Colonic mucosa (tissue), 4 donors: ENCODE measurements at regions not wholly inside any gene's neighbourhood (a gene's known extent, or its start where the extent isn't known, plus 50 kb on each side); places are given as distances from the start of the nearest gene placed in this dataset.
"Not testable (repeated sequence)": the region's sequence is repeated elsewhere in the genome, so short reads cannot be mapped to it uniquely, and the experiment has no call there.

ENCODE experiments used
- DNase-seq: peaks from one replicate; pipeline ENCODE4 v3.0.0-alpha.2; 2020
- H3K27ac ChIP-seq: fragments of 200-600 bp; one replicate; pipeline ENCODE4 v1.8.0; 2021
- H3K27me3 ChIP-seq: fragments of 200-600 bp; one replicate; pipeline ENCODE4 v1.8.0; 2021
- H3K36me3 ChIP-seq: fragments of 200-600 bp; one replicate; pipeline ENCODE4 v1.8.0; 2021
- H3K4me1 ChIP-seq: fragments of 200-600 bp; one replicate; pipeline ENCODE4 v1.8.0; 2021; ENCODE audit warnings: mild to moderate bottlenecking
- H3K4me3 ChIP-seq: fragments of 200-600 bp; one replicate; pipeline ENCODE4 v1.8.0; 2021
- H3K9ac ChIP-seq, 2 donors: one replicate each; pipeline ENCODE4 v1.7.0; 2013; ENCODE audit warnings: control low read depth in 2 of 2, low read depth in 2 of 2, low read length in 2 of 2
- H3K9me3 ChIP-seq: fragments of 200-600 bp; one replicate; pipeline ENCODE4 v1.8.0; 2021
- intact Hi-C: fragments of 100-400 bp; cut with DNase I; formaldehyde crosslinking; loops from one replicate; pipeline ENCODE4 v1.14.1; 2022
- TF ChIP-seq, protein P1 (sequence below): fragments of 200-600 bp; IDR thresholded peaks from one replicate; pipeline ENCODE4 v1.8.0; 2022; ENCODE audit warnings: antibody characterized with exemption, mild to moderate bottlenecking
- donor health status: healthy.
- donor health status: DM: no; HTN: no; CAD: no.
- donor health status: DM: no; HTN: no; CAD: no.

DNA sequence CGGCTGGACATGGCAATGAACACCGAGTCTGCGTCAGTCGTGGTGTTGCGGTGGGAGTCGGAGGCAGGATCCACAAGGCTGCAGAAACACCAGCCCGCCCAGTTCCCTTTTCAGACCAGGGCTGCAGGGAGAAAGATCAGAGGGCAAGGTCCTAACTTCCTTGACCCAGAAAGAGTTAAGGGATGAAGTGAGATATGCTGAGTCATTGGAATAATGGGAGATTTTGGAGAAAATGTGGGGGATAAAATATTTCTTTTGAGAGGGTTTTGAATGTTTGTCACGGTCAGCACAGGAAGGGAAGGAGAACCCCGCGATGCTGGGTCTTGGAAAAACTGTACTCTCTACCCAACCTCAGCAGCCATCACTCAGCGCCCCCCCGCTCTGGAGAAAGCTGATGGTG, 416.0 kb downstream of the ICE1 start:
- no peaks in the 10 kb centered on the region for H3K4me1 ChIP-seq
- no peaks in the 10 kb centered on the region for H3K9me3 ChIP-seq
- H3K27ac ChIP-seq = no peak overlapping the region
- no peaks in the 10 kb centered on the region for H3K27me3 ChIP-seq
- intact Hi-C loops = no loop called here
- no peak for DNase-seq
- no peaks in the 10 kb centered on the region for H3K36me3 ChIP-seq
- H3K9ac ChIP-seq = no peak overlapping the region
- TF ChIP-seq, protein P1, sequence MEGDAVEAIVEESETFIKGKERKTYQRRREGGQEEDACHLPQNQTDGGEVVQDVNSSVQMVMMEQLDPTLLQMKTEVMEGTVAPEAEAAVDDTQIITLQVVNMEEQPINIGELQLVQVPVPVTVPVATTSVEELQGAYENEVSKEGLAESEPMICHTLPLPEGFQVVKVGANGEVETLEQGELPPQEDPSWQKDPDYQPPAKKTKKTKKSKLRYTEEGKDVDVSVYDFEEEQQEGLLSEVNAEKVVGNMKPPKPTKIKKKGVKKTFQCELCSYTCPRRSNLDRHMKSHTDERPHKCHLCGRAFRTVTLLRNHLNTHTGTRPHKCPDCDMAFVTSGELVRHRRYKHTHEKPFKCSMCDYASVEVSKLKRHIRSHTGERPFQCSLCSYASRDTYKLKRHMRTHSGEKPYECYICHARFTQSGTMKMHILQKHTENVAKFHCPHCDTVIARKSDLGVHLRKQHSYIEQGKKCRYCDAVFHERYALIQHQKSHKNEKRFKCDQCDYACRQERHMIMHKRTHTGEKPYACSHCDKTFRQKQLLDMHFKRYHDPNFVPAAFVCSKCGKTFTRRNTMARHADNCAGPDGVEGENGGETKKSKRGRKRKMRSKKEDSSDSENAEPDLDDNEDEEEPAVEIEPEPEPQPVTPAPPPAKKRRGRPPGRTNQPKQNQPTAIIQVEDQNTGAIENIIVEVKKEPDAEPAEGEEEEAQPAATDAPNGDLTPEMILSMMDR = no peak
- no peak overlapping the region for H3K4me3 ChIP-seq

DNA sequence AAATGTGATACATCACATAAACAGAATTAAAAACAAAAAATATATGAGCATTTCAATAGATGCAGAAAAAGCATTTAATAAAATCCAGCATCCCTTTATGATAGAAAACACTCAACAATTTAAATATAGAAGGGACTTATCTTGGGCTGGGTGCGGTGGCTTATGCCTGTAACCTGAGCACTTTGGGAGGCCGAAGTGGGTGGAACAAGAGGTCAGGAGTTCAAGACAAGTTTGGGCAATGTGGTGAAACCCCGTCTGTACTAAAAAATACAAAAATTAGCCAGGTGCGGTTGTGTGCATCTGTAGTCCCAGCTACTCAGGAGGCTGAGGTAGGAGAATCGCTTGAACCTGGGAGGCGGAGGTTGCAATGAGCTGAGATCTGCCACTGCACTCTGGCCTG, 409.1 kb downstream of the ICE1 start:
- intact Hi-C loops, H3K4me3 ChIP-seq, DNase-seq, H3K9me3 ChIP-seq, H3K27me3 ChIP-seq, H3K4me1 ChIP-seq, H3K36me3 ChIP-seq, H3K9ac ChIP-seq, H3K27ac ChIP-seq: not testable (repeated sequence)

DNA sequence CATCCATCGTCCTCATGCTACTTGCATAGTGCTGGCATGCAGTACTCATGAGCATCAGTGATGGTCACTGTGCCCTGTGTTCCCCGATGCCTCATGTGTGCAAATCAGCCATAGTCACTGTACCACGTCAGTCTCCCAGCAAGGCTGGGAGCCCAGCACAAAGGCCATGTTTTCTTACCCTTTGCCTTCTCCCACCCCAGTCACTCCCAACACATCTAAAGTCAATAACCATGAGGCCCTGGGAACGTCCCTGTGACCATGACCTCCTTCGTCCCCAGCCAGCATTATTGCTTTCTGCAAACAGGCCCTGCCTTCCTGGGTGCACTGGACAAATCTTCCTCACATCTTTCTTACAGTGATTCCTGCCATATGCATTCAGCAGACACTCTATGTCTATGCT, 406.1 kb downstream of the ICE1 start:
- Histone ChIP-seq H3K4me1 (no peaks in the 10 kb centered on the region), H3K4me3 (no peak overlapping the region), H3K27ac (no peak overlapping the region), H3K9ac (no peak overlapping the region), H3K9me3 (no peaks in the 10 kb centered on the region), H3K36me3 (no peaks in the 10 kb centered on the region), H3K27me3 (no peaks in the 10 kb centered on the region)
- TF ChIP-seq, protein P1 = no peak
- intact Hi-C loops = no loop called here
- DNase-seq = no peak

DNA sequence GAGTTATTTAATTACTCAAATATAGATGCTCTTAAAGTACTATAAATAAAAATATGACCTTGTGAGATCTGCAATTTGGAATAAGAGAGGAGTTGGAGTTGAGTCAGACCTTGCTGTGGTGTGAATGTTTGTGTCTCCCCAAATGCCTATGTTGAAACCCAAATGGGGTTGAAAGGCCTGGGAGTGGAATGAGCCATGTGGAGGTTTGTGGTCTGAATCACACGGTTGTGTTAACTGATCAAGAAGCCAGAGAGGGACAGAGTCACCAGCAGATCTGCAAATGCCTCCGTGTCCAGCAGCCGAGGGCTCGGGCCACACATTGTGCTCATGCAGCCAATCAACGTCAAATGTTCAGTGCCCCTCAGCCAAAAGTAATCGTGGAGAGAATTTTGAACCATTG, 404.4 kb downstream of the ICE1 start:
- Histone ChIP-seq H3K4me3 (no peak overlapping the region), H3K9me3 (no peaks in the 10 kb centered on the region), H3K4me1 (no peaks in the 10 kb centered on the region), H3K36me3 (no peaks in the 10 kb centered on the region), H3K27me3 (no peaks in the 10 kb centered on the region), H3K27ac (no peak overlapping the region), H3K9ac (no peak overlapping the region)
- TF ChIP-seq, protein P1 = no peak
- DNase-seq = no peak
- intact Hi-C loops = no loop called here

DNA sequence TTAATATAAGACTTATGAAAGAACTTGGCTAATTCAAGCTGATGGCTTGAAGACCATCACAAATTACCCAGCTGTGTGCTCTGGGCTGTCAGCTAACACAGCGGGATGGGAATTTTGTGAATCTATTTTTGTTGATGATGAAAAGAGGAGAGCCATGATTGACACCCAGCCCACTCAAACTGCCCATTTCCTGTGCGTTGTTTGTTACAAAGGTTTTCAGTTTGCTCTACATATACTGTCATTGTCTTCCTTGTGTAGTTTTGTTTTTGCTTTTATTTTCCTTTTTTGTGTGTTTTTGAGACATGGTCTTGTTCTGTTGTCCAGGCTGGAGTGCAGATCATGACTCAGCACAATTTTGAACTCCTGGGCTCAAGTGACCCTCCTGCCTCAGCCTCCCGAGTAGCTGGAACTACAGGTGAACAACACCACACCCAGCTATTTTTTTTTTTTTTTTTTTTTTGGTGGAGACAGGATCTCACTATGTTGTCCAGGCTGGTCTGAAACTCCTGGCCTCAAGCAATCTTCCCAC, 400.3 kb downstream of the ICE1 start:
- TF ChIP-seq, protein P1 = no peak
- intact Hi-C loops = no loop called here
- Histone ChIP-seq H3K9ac (no peak overlapping the region), H3K27ac (no peak overlapping the region), H3K4me3 (no peak overlapping the region), H3K9me3 (no peaks in the 10 kb centered on the region), H3K4me1 (no peaks in the 10 kb centered on the region), H3K36me3 (no peaks in the 10 kb centered on the region), H3K27me3 (no peaks in the 10 kb centered on the region)
- DNase-seq = no peak

DNA sequence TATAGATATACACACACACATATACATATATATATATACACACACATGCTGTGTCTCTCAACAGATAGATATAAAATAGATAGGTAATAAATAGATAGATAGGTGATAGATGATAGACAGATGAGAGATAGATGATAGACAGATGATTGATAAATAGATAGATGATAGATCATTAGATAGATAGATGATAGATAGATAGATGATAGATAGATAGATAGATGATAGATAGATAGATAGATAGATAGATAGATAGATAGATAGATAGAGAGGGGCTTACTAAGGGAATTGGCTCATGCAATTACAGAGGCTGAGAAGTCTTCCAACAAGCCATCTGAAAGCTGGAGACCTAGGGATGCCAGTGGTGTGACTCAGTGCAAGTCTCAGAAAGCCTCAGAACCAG, 394.5 kb downstream of the ICE1 start:
- no peaks in the 10 kb centered on the region for H3K27me3 ChIP-seq
- H3K27ac ChIP-seq = no peak overlapping the region
- intact Hi-C loops = no loop called here
- no peaks in the 10 kb centered on the region for H3K9me3 ChIP-seq
- DNase-seq = no peak
- H3K4me3 ChIP-seq = no peak overlapping the region
- no peak overlapping the region for H3K9ac ChIP-seq
- TF ChIP-seq, protein P1 = no peak
- H3K36me3 ChIP-seq = no peaks in the 10 kb centered on the region
- H3K4me1 ChIP-seq = no peaks in the 10 kb centered on the region
